ENCODE measurements at regions not wholly inside any gene's neighbourhood (a gene's known extent, or its start where the extent isn't known, plus 50 kb on each side); places are given as distances from the start of the nearest gene placed in this dataset.

DNA sequence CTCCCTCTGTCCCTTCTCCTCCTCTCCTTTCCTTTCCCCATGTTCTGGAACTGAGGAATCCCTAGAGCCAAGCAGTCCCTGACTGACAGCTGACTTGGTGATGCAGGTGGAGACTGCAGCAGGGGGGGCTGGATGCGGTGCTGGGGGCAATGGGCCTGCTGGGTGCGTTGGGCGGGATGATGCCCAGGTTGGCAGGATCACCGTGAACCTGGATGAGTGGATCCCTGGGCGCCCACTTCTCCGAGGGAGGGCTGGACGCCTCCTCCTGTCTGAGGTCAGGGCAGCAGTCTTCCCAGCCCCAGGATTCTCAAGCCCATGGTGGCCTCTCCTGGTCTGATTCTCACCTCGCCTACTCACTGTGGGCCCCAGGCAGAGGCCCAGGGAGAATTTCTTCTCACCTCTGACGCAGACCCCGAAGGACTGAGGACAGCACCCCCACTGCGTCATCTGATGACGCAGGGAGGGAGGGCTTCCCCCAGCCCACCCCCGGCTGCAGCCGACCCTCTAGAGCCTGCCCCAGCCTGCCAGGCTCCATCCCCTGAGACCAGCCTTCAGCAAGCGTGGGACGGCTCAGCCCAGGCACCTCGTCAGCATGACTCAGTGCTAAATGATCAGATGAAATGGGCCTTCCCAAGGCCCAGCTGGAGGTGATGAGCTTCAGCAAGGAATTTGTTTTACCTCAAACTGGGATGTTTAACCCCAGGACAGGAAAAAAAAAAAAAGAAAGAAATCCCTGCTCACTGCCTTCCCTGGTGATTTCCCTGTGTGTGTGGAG is 188.0 kb upstream of the TNRC6C start:
- peak overlapping the region; percentile 40 for H3K27ac Mint-ChIP-seq (ENCODE audit: unreplicated experiment)
- no peaks in the 10 kb centered on the region for H3K9me3 Mint-ChIP-seq
- H3K4me3 Mint-ChIP-seq, result no peak overlapping the region
- TF ChIP-seq, protein P1, sequence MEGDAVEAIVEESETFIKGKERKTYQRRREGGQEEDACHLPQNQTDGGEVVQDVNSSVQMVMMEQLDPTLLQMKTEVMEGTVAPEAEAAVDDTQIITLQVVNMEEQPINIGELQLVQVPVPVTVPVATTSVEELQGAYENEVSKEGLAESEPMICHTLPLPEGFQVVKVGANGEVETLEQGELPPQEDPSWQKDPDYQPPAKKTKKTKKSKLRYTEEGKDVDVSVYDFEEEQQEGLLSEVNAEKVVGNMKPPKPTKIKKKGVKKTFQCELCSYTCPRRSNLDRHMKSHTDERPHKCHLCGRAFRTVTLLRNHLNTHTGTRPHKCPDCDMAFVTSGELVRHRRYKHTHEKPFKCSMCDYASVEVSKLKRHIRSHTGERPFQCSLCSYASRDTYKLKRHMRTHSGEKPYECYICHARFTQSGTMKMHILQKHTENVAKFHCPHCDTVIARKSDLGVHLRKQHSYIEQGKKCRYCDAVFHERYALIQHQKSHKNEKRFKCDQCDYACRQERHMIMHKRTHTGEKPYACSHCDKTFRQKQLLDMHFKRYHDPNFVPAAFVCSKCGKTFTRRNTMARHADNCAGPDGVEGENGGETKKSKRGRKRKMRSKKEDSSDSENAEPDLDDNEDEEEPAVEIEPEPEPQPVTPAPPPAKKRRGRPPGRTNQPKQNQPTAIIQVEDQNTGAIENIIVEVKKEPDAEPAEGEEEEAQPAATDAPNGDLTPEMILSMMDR (conservative IDR thresholded peaks at IDR 0.05), result no peak
- H3K4me1 Mint-ChIP-seq, result peaks cover 14% of the 10 kb centered on the region
- H3K36me3 Mint-ChIP-seq (ENCODE audit: low read depth), result no peaks in the 10 kb centered on the region
- DNase-seq (ENCODE audit: low read depth, low spot score), result no peak
- H3K27me3 Mint-ChIP-seq (ENCODE audit: low read depth), result no peaks in the 10 kb centered on the region

DNA sequence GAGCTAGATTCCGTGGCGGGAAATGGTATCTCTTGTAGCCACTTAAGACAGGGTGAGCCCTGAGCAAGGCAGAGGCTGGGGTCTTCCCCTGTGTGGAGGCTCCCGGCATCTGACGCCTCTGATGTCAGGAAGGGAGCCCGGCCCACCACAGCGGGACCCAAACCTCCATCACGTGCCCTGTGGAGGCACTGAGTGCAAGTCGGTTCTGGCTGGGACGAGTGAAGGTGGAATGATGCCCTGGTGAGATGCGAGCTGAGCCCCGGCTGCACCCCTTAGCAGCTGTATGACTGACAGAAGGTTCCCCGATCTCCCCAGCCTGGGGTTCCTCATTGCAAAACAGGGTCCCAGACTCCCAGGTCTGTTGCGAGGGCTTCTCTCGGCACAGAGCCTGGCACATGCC is 187.4 kb upstream of the TNRC6C start:
- Mint-ChIP-seq H3K9me3 (no peaks in the 10 kb centered on the region), H3K4me1 (peaks cover 14% of the 10 kb centered on the region), H3K36me3 (ENCODE audit: low read depth) (no peaks in the 10 kb centered on the region), H3K4me3 (no peak overlapping the region), H3K27ac (ENCODE audit: unreplicated experiment) (peak overlapping the region; percentile 40), H3K27me3 (ENCODE audit: low read depth) (no peaks in the 10 kb centered on the region)
- TF ChIP-seq, protein P1 (conservative IDR thresholded peaks at IDR 0.05), result no peak
- no peak for DNase-seq (ENCODE audit: low read depth, low spot score)

DNA sequence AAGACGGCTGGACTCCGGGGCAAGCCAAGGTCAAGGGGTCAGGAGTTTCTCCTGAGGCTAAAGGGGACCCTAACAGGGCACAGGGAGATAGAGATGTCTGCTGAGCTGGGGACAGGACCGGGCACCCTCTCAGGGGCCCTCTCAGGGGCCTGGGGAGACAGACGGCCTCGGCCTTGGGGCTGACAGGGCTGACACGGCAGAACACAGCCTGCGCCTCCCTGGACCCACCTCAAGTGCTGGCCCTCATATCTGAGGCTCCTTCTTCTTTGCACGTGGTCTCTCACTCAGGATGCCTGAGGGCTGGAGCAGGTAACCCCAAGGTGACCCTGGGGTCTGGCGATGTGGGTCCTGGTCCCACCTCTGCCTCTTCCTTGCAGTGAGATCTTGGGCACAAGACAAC is 186.9 kb upstream of the TNRC6C start:
- Mint-ChIP-seq H3K27me3 (ENCODE audit: low read depth) (no peaks in the 10 kb centered on the region), H3K9me3 (no peaks in the 10 kb centered on the region), H3K27ac (ENCODE audit: unreplicated experiment) (no peak overlapping the region), H3K4me1 (peaks cover 14% of the 10 kb centered on the region), H3K36me3 (ENCODE audit: low read depth) (no peaks in the 10 kb centered on the region), H3K4me3 (no peak overlapping the region)
- TF ChIP-seq, protein P1 (conservative IDR thresholded peaks at IDR 0.05), result no peak
- no peak for DNase-seq (ENCODE audit: low read depth, low spot score)

DNA sequence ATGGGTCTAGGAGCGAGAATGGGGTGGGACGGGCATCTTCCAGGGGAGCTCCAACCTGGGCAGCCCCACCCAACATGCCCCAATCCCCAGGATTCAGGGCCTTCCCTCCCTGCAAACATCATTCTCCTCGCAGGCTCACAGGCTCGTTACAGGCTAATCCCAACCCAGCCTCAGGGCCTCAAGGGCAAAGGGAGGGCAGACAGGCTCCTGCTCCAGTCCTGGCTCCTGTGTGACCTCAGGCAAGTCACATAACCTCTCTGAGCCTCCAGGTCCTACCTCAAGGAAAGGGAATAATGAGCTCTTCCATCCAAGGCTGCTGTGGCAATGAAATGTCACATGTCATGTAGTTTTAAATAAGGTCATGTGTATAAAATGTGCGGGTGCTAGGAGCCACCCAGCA is 186.5 kb upstream of the TNRC6C start:
- no peak for DNase-seq (ENCODE audit: low read depth, low spot score)
- no peaks in the 10 kb centered on the region for H3K36me3 Mint-ChIP-seq (ENCODE audit: low read depth)
- H3K4me3 Mint-ChIP-seq, result no peak overlapping the region
- H3K27me3 Mint-ChIP-seq (ENCODE audit: low read depth), result no peaks in the 10 kb centered on the region
- H3K9me3 Mint-ChIP-seq, result no peaks in the 10 kb centered on the region
- H3K27ac Mint-ChIP-seq (ENCODE audit: unreplicated experiment), result no peak overlapping the region
- H3K4me1 Mint-ChIP-seq, result peaks cover 14% of the 10 kb centered on the region
- TF ChIP-seq, protein P1 (conservative IDR thresholded peaks at IDR 0.05), result no peak

DNA sequence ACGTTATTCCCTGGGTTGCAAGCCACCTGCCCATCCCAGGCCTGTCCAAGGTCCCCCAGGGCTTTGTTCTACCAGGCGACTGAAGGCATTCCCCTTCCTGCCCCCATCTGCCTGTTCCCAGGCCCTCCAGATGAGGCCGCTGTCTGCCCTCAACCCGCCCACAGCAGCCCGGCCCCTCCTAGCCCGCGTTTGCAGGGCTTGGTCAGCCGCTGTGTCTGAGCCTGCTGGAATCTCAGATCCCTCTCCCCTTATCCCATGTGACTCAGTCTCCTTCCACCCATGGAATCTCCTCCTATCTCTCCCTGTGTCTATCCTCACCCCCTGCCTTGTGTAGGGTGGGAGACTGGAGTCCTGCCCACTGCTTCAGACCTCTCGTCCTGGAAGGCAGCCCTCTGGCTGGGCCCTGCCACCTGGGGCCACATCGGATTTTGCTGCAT is 186.0 kb upstream of the TNRC6C start:
- DNase-seq (ENCODE audit: low read depth, low spot score), result peak; percentile 55
- Mint-ChIP-seq H3K36me3 (ENCODE audit: low read depth) (no peaks in the 10 kb centered on the region), H3K4me3 (no peak overlapping the region), H3K9me3 (no peaks in the 10 kb centered on the region), H3K27ac (ENCODE audit: unreplicated experiment) (no peak overlapping the region), H3K4me1 (peaks cover 14% of the 10 kb centered on the region), H3K27me3 (ENCODE audit: low read depth) (no peaks in the 10 kb centered on the region)
- TF ChIP-seq, protein P1 (conservative IDR thresholded peaks at IDR 0.05), result peak; percentile 66

Data from neural crest cell (in vitro differentiated cells).